ENCODE measurements at regions not wholly inside any gene's neighbourhood (a gene's known extent, or its start where the extent isn't known, plus 50 kb on each side); places are given as distances from the start of the nearest gene placed in this dataset.

DNA sequence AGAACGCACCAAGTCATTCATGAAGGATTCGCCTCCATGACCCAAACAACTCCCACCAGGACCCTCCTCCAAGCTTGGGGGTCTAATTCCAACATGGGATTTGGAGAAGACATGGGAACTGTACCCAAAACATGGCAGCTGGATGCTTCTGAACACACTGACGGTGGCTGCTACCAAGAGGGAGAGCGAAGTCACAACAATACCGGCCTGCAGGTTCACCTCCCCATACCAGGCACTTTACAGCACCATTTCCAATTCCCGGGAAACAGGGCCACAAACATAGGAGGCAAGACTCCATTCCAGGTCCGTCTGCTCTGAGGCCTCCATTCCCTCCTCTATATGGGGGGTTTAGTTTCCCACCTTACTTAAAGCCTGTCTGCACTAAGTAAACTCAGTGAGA is 75.8 kb downstream of the LINC01488 start:
- TF ChIP-seq, protein P1, sequence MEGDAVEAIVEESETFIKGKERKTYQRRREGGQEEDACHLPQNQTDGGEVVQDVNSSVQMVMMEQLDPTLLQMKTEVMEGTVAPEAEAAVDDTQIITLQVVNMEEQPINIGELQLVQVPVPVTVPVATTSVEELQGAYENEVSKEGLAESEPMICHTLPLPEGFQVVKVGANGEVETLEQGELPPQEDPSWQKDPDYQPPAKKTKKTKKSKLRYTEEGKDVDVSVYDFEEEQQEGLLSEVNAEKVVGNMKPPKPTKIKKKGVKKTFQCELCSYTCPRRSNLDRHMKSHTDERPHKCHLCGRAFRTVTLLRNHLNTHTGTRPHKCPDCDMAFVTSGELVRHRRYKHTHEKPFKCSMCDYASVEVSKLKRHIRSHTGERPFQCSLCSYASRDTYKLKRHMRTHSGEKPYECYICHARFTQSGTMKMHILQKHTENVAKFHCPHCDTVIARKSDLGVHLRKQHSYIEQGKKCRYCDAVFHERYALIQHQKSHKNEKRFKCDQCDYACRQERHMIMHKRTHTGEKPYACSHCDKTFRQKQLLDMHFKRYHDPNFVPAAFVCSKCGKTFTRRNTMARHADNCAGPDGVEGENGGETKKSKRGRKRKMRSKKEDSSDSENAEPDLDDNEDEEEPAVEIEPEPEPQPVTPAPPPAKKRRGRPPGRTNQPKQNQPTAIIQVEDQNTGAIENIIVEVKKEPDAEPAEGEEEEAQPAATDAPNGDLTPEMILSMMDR (IDR thresholded peaks at IDR 0.05) = no peak
- TF ChIP-seq POLR2A (IDR thresholded peaks at IDR 0.05) (no peak), EP300 (IDR thresholded peaks at IDR 0.05) (no peak), POLR2AphosphoS5 (IDR thresholded peaks at IDR 0.05) (no peak)
